IPS DF 6.9 (cell line): ENCODE measurements at regions not wholly inside any gene's neighbourhood (a gene's known extent, or its start where the extent isn't known, plus 50 kb on each side); places are given as distances from the start of the nearest gene placed in this dataset.

Experiments used
- DNase-seq: peaks from one replicate; pipeline ENCODE4 v3.0.0-alpha.2; 2013; ENCODE audit warnings: low read depth, low spot score
- H3K27ac ChIP-seq: one replicate; pipeline ENCODE4 v1.5.1; 2013; ENCODE audit warnings: low read length, control low read depth
- H3K27me3 ChIP-seq: 2 replicates; pipeline ENCODE4 v1.6.1; 2013; ENCODE audit warnings: mild to moderate bottlenecking, low read length; ENCODE audit not compliant: control insufficient read depth, insufficient read depth
- H3K36me3 ChIP-seq: 2 replicates; pipeline ENCODE4 v1.6.1; 2013; ENCODE audit warnings: low read length; ENCODE audit not compliant: control insufficient read depth, insufficient read depth
- H3K4me1 ChIP-seq: 2 replicates; pipeline ENCODE4 v1.6.1; 2013; ENCODE audit warnings: low read length; ENCODE audit not compliant: control insufficient read depth, insufficient read depth
- H3K4me3 ChIP-seq: 2 replicates; pipeline ENCODE4 v1.5.1; 2013; ENCODE audit warnings: mild to moderate bottlenecking, low read length
- H3K9me3 ChIP-seq: 2 replicates; pipeline ENCODE4 v1.6.1; 2013; ENCODE audit warnings: low read length, inconsistent platforms; ENCODE audit not compliant: control insufficient read depth, insufficient read depth
- WGBS: extraction: QIAGEN DNeasy Blood & Tissue Kit; methylation state at CpG from one replicate; pipeline ENCODE4 v1.1.7; 2013; ENCODE audit warnings: mixed read lengths, missing lambda C conversion rate; ENCODE audit not compliant: insufficient read length, insufficient coverage; 5-methylcytosine and 5-hydroxymethylcytosine counted together

DNA sequence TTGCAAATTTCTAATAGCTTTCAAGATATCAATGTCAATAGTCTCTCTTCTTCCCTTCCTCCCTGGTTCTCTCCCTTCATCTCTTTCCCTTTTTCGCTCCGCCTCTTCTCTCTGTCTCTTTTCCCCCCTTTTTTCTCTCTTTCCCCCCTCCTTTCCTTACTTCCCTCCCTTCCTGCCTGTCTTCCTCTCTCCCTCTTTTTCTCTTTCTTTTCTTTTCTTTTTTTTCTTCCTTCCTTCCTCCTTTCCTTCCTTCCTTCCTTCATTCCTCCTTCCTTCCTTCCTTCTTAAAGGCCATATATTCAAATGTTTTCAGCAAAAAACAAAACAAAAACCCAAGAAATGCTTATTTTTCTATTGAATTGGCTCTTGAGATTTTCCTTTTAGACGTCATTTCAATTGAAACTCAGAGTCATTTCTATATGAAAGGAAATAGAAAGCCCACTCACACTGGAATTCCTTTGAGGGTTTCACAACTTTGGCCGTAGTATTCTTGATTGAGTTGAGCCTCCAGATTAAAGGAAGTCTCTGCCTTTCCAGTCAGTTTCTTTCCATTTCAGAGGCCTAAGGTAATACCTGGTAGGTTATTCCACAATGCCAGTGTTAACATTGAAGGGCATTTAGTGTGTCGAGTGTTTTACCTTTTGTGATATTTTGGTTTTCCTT is 551.5 kb downstream of the LMO4 start:
- H3K4me3 ChIP-seq: no peak overlapping the region
- no peaks in the 10 kb centered on the region for H3K36me3 ChIP-seq
- WGBS: 100% methylated on average over 2 of the region's 5 CpGs
- no peak overlapping the region for H3K27ac ChIP-seq
- no peak for DNase-seq
- H3K4me1 ChIP-seq: no peaks in the 10 kb centered on the region
- no peaks in the 10 kb centered on the region; the same call in 1 of the 2 replicates for H3K9me3 ChIP-seq
- H3K27me3 ChIP-seq: no peaks in the 10 kb centered on the region

DNA sequence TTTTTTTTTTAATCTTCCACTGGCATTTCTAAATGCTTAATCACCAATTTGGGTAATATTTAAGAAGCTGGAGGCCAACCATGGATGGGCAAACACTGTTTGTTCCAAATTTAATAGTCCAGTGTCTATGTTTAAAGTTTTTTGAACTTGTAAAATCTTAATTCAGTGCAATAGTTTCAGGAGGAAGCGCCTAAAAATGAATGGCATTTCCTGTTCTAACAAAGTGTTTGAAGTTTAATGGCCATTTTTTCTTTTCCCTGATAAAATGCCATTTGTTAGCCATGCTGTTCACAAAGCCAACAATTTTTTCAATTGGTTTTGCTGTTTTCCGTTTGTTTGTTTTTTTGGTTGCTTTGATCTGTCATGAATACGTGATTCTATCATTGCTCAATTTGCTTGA is 552.1 kb downstream of the LMO4 start:
- H3K9me3 ChIP-seq: no peaks in the 10 kb centered on the region; the same call in 1 of the 2 replicates
- no peak overlapping the region for H3K27ac ChIP-seq
- no peaks in the 10 kb centered on the region for H3K27me3 ChIP-seq
- H3K4me1 ChIP-seq: no peaks in the 10 kb centered on the region
- H3K4me3 ChIP-seq: no peak overlapping the region
- DNase-seq: no peak
- whole genome bisulfite sequencing: no CpG with 5 or more reads among the region's 3 CpGs
- no peaks in the 10 kb centered on the region for H3K36me3 ChIP-seq

DNA sequence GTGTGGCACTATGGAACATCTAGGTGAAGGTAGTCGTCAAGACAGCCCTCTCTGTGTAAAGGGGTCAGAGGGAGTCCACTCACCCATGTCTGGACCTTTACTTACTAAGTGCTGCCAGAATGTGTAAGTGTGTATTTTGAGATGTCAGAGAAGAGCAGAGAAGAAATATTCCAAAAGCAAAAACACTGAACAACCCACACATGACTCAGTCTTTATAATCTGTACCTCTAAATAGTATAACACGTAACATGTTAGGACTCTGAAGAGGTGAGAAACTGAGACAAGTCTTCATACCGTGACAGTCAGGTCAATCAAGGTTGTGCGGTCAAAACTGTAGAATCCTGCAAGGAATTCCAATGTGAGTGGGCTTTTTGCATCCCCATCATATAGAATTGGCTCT is 555.2 kb downstream of the LMO4 start:
- Histone ChIP-seq H3K36me3 (no peaks in the 10 kb centered on the region), H3K27ac (no peak overlapping the region), H3K27me3 (no peaks in the 10 kb centered on the region), H3K9me3 (no peaks in the 10 kb centered on the region; the same call in 1 of the 2 replicates), H3K4me3 (no peak overlapping the region), H3K4me1 (no peaks in the 10 kb centered on the region)
- no CpG with 5 or more reads among the region's 4 CpGs for WGBS
- no peak for DNase-seq

DNA sequence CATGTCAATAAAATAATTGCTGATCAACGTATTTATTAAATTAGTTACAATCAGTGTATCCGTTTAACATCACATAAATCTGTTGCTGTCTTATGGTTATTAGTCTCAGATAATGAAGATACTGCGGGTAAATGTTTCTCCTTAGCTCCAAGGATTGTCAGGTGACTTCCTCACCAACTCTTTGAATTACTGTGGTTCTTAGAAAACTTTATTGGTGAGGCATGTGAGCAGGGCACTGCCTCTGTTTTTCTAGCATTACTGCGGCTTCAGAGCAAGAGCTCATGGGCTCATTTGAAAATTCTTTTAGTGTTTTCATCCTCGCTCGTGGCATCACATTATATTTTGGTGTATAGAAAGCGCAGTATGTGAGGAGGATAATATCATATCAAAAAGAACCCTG is 555.9 kb downstream of the LMO4 start:
- no peaks in the 10 kb centered on the region; the same call in 1 of the 2 replicates for H3K9me3 ChIP-seq
- H3K4me3 ChIP-seq: no peak overlapping the region
- no peaks in the 10 kb centered on the region for H3K27me3 ChIP-seq
- no peaks in the 10 kb centered on the region for H3K4me1 ChIP-seq
- no peak for DNase-seq
- WGBS: no CpG with 5 or more reads among the region's 7 CpGs
- H3K36me3 ChIP-seq: no peaks in the 10 kb centered on the region
- no peak overlapping the region for H3K27ac ChIP-seq

DNA sequence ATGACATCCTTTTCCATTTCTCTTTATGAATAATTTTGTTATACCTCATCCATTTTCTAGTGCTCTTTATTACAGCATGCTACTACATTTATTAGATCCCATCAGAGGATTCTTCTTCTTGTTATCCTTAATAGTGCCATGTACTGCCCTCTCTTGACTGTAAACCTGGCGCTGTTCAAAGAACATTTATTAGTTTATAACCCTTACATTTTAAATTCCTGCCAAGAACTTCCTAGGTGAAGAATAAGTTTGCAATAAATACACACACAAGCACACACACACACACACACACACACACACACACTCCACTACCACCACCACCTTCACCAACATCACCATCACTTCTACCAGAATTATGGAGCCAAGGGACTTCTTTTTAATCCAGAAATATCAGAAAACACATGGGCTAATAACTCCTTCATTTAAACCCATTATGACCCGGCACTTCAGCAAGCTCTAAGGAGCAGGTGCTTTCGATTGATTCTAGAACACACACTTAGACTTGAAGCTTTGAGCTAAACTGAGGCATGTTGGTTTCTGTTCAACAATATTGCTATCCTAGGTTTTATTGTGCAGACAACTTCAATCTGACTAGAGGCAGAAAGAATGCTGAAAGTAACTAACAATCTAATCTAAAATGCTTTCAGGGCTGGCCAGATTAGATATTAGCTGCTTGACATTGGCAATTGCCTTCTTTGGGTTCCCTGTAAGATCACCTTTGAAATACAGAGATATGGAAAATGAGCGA is 556.8 kb downstream of the LMO4 start:
- Histone ChIP-seq H3K27me3 (no peaks in the 10 kb centered on the region), H3K4me3 (no peak overlapping the region), H3K4me1 (no peaks in the 10 kb centered on the region), H3K36me3 (no peaks in the 10 kb centered on the region), H3K27ac (no peak overlapping the region), H3K9me3 (no peaks in the 10 kb centered on the region; the same call in 1 of the 2 replicates)
- no peak for DNase-seq
- no CpG with 5 or more reads among the region's 4 CpGs for WGBS

DNA sequence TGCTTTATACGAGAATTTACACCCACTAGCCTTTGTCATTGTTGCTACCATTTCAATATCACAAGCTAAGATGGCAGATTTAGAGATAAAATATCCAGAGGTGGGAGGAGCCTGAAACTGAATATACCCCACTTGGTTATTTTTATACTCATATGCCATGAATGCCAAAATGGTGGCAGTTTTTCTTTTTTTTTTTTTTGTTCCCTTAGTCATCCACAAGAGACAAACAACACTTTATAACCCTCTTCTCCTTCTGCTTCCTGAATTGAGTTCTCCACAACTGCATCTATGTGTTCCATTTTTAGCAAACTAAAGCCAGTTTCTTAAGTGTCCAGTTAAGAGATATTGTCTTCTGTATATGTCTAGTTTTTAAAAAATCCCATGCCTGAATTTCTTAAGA is 558.4 kb downstream of the LMO4 start:
- Histone ChIP-seq H3K27ac (no peak overlapping the region), H3K4me1 (no peaks in the 10 kb centered on the region; the same call in 1 of the 2 replicates), H3K4me3 (no peak overlapping the region), H3K9me3 (no peaks in the 10 kb centered on the region; the same call in 1 of the 2 replicates), H3K27me3 (no peaks in the 10 kb centered on the region), H3K36me3 (no peaks in the 10 kb centered on the region)
- WGBS: no CpG with 5 or more reads among the region's 1 CpG
- DNase-seq: no peak

DNA sequence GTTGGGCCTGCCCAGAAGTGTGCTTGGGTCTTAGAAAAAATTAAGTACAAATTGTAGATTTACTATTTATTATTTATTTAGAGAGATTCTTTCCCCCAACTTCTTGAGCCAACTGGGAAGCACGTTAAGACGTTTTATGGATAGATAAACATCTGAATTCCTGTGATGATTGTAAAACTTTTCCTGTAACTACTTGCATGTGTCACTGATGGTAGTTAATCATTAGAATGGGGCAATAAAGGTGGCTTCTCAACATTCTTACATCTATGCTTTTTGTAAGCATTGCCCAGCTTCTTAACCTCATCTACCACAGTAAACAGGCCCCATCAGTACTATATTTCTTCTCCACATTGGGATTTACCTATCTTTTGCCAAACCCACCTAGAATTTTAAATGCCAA is 559.8 kb downstream of the LMO4 start:
- DNase-seq: no peak
- Histone ChIP-seq H3K4me1 (no peaks in the 10 kb centered on the region; the same call in 1 of the 2 replicates), H3K27me3 (no peaks in the 10 kb centered on the region), H3K27ac (no peak overlapping the region), H3K9me3 (no peaks in the 10 kb centered on the region), H3K4me3 (no peak overlapping the region), H3K36me3 (no peaks in the 10 kb centered on the region)
- no CpG with 5 or more reads among the region's 2 CpGs for WGBS

DNA sequence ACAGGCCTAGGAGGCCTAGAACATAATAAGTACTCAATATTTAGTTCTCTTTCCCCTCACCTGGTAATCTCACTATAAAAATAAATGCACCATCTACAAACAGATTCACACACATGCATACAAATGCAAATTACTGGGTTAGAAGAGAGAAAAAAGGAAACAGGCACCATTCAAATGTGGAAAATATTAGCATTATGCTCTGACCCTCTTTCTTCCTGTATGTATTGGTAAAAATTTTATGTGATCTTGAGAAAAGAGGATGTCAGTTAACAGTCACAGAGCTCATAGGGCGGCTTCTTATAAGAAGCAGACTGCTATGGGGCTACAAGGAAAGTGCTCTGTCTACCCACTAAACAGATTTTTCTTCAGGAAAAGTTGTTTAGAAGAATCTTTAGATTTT is 565.4 kb downstream of the LMO4 start:
- H3K4me1 ChIP-seq: no peaks in the 10 kb centered on the region; the same call in 1 of the 2 replicates
- WGBS: no CpG with 5 or more reads among the region's 1 CpG
- no peak overlapping the region for H3K4me3 ChIP-seq
- no peaks in the 10 kb centered on the region for H3K36me3 ChIP-seq
- no peak overlapping the region for H3K27ac ChIP-seq
- H3K27me3 ChIP-seq: no peaks in the 10 kb centered on the region
- no peak for DNase-seq
- no peaks in the 10 kb centered on the region for H3K9me3 ChIP-seq

DNA sequence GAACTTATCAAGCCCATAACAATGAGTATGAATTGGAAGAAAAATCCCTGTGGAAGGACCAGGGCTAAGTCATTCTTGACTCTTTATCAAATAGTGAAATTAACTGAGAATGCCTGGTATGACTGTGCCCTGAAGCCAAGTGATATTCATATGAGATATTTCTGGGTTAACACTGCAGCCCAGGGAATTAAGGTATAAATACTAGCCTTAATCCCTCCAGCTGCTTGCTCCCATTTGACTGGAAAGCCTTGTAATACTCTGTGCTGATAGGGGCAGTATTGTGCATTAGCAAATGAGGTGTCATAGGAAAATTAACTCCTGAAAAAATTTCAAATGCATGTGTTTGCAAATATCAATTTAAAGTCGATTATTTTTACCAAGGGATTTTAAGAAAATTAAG is 568.8 kb downstream of the LMO4 start:
- Histone ChIP-seq H3K27ac (no peak overlapping the region), H3K4me3 (no peak overlapping the region), H3K36me3 (no peaks in the 10 kb centered on the region), H3K27me3 (no peaks in the 10 kb centered on the region), H3K4me1 (no peaks in the 10 kb centered on the region), H3K9me3 (no peaks in the 10 kb centered on the region)
- no CpG with 5 or more reads among the region's 1 CpG for WGBS
- no peak for DNase-seq

DNA sequence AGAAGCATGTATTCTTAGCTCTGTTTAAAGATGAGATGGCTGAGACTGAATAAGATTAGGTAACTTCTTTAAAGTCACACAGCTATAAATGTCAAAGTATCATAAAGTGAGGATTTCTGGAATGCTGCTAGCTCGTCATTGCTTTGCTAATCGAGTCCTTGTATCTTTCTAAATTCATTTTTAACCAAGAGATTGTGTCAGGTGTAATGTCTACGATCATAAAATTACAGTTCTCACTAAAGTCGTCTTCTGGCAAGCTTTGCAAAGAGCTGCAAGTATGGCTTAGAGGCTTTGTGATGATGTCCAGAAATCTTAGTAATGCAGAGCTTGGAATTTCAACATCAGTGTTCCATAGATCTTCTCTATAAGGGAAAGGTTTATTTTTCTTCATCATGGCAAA is 569.8 kb downstream of the LMO4 start:
- H3K4me3 ChIP-seq: no peak overlapping the region
- H3K27me3 ChIP-seq: no peaks in the 10 kb centered on the region
- no peak for DNase-seq
- no peaks in the 10 kb centered on the region for H3K9me3 ChIP-seq
- H3K27ac ChIP-seq: no peak overlapping the region
- WGBS: no CpG with 5 or more reads among the region's 4 CpGs
- H3K36me3 ChIP-seq: no peaks in the 10 kb centered on the region
- H3K4me1 ChIP-seq: no peaks in the 10 kb centered on the region
